ENCODE measurements at regions not wholly inside any gene's neighbourhood (a gene's known extent, or its start where the extent isn't known, plus 50 kb on each side); places are given as distances from the start of the nearest gene placed in this dataset.

GRCh38 chr5:138639326-138639725, 64.1 kb upstream of the HSPA9 start:
- H2BK5ac ChIP-seq (ENCODE audit: low read depth, low read length, poor library complexity, severe bottlenecking) = no peak overlapping the region
- no peak overlapping the region for H2AK9ac ChIP-seq (replicated peaks; ENCODE audit: low read depth, low read length, poor library complexity)
- H3K4me1 ChIP-seq (ENCODE audit: control insufficient read depth, insufficient read depth, low read length) = no peaks in the 10 kb centered on the region
- no peak overlapping the region for H4K8ac ChIP-seq (ENCODE audit: low read depth in 2 of 2, low read length in 2 of 2)
- H4K5ac ChIP-seq (ENCODE audit: low read depth, low read length) = no peak overlapping the region
- no peak overlapping the region for H3K23ac ChIP-seq (ENCODE audit: low read depth, low read length)
- H3K36me3 ChIP-seq (ENCODE audit: control insufficient read depth, insufficient read depth, low read length) = no peaks in the 10 kb centered on the region
- no peak overlapping the region for H2AFZ ChIP-seq (replicated peaks; ENCODE audit: low read length, poor library complexity)
- no peaks in the 10 kb centered on the region for H3K79me1 ChIP-seq (ENCODE audit: low read depth in 1 of 2, low read length in 2 of 2)
- no peaks in the 10 kb centered on the region for H4K20me1 ChIP-seq (ENCODE audit: insufficient read depth, low read length)
- 83% methylated on average over 2 of the region's 3 CpGs; no CpG with 5 or more reads in 1 of the 2 experiments for WGBS, 2 experiments (ENCODE audit: extremely low coverage in 2 of 2, insufficient read length in 1 of 2)
- no peak for DNase-seq
- H3K18ac ChIP-seq (ENCODE audit: low read depth, low read length) = no peak overlapping the region
- TF ChIP-seq MXI1 (IDR thresholded peaks at IDR 0.05; ENCODE audit: borderline replicate concordance, low read depth, low read length) (no peak), BHLHE40 (IDR thresholded peaks at IDR 0.05; ENCODE audit: low read depth, low read length) (no peak), NFE2L2 (IDR thresholded peaks at IDR 0.05; ENCODE audit: low read depth, low read length) (no peak), CHD1 (IDR thresholded peaks at IDR 0.05; ENCODE audit: low read depth, low read length) (no peak), RCOR1 (IDR thresholded peaks at IDR 0.05; ENCODE audit: insufficient replicate concordance, low read length) (no peak), FOS (IDR thresholded peaks at IDR 0.05; ENCODE audit: low read depth, low read length) (no peak), POLR2A (IDR thresholded peaks at IDR 0.05; ENCODE audit: low read depth, low read length) (no peak), MAZ (IDR thresholded peaks at IDR 0.05; ENCODE audit: borderline replicate concordance, low read depth, low read length) (no peak), USF2 (IDR thresholded peaks at IDR 0.05; ENCODE audit: low read depth, low read length) (no peak), RFX5 (IDR thresholded peaks at IDR 0.05; ENCODE audit: low read depth, low read length) (no peak), SMC3 (IDR thresholded peaks at IDR 0.05; ENCODE audit: low read depth, low read length) (no peak)
- no peak overlapping the region for H3K4me3 ChIP-seq (ENCODE audit: insufficient read depth, low read depth, low read length)
- no peak overlapping the region for H3K27ac ChIP-seq (ENCODE audit: insufficient read depth, low read length)
- BruUV-seq (replicated peaks) = no TSS peak
- CTCF ChIA-PET = no interaction called here
- in situ Hi-C loops (cut with MboI; ENCODE audit: low sequenced_read_pairs) (no loop called here), intact Hi-C loops (cut with micrococcal nuclease) (no loop called here), dilution Hi-C loops (cut with HindIII; ENCODE audit: low sequenced_read_pairs, unreplicated experiment) (no loop called here)
- no peak overlapping the region for H3K4me2 ChIP-seq (ENCODE audit: low read depth, low read length)
- peaks cover 31% of the 10 kb centered on the region for H3K27me3 ChIP-seq (ENCODE audit: control insufficient read depth, insufficient read depth, low read length)
- H2BK15ac ChIP-seq (ENCODE audit: low read depth, low read length) = no peak overlapping the region
- no peak overlapping the region for H3K4ac ChIP-seq (ENCODE audit: low read depth, low read length)
- POLR2A ChIA-PET (ENCODE audit: unreplicated experiment) = no interaction called here
- H3K9me3 ChIP-seq (ENCODE audit: control insufficient read depth, insufficient read depth, low read length) = no peaks in the 10 kb centered on the region
- no peak overlapping the region for H3K14ac ChIP-seq (replicated peaks; ENCODE audit: low read depth, low read length)
- H2BK20ac ChIP-seq (ENCODE audit: low read depth, low read length) = no peak overlapping the region
- no peak overlapping the region for H3K56ac ChIP-seq (ENCODE audit: extremely low read depth, insufficient read depth, low read length)
- H3K9me1 ChIP-seq (ENCODE audit: insufficient read depth, low read length) = no peaks in the 10 kb centered on the region
- no peak overlapping the region for H4K91ac ChIP-seq (ENCODE audit: insufficient read depth, low read depth, low read length)
- H2BK120ac ChIP-seq (ENCODE audit: low read depth, low read length) = no peak overlapping the region
- no peak overlapping the region; the same call in 1 of the 2 replicates for H2AK5ac ChIP-seq (ENCODE audit: low read depth, low read length)
- ATAC-seq (ENCODE audit: low read depth) = no peak
- no peak overlapping the region for H3K9ac ChIP-seq (ENCODE audit: low read depth, low read length)

All from IMR-90 (cell line).